Medulla oblongata (tissue), 1 donor: ENCODE measurements at regions not wholly inside any gene's neighbourhood (a gene's known extent, or its start where the extent isn't known, plus 50 kb on each side); places are given as distances from the start of the nearest gene placed in this dataset.
"Not testable (repeated sequence)": the region's sequence is repeated elsewhere in the genome, so short reads cannot be mapped to it uniquely, and the experiment has no call there.

Source experiments
- DNase-seq: peaks from one replicate; pipeline ENCODE4 v3.0.0-alpha.2; 2015; ENCODE audit errors: extremely low spot score

GRCh38 chr16:50450957-50451356 is 82.2 kb upstream of the BRD7 start:
- no peak for DNase-seq

- DNase-seq, result no peak
Measured at GRCh38 chr16:50449800-50450199, 81.0 kb upstream of the BRD7 start.

- DNase-seq, result no peak
Measured at GRCh38 chr16:50448981-50449380, 80.2 kb upstream of the BRD7 start.

GRCh38 chr16:50448522-50448921 is 79.7 kb upstream of the BRD7 start:
- DNase-seq, result no peak

- not testable (repeated sequence) for DNase-seq
Measured at GRCh38 chr16:50447386-50447785, 78.6 kb upstream of the BRD7 start.

GRCh38 chr16:50446861-50447260 is 78.1 kb upstream of the BRD7 start:
- no peak for DNase-seq

- DNase-seq, result no peak
Measured at GRCh38 chr16:50445621-50446555, 77.1 kb upstream of the BRD7 start.

GRCh38 chr16:50444526-50444925 is 75.7 kb upstream of the BRD7 start:
- DNase-seq, result no peak

- no peak for DNase-seq
Measured at GRCh38 chr16:50442221-50442620, 73.4 kb upstream of the BRD7 start.

GRCh38 chr16:50441486-50442157 is 72.8 kb upstream of the BRD7 start:
- no peak for DNase-seq

- no peak for DNase-seq
Measured at GRCh38 chr16:50440991-50441390, 72.2 kb upstream of the BRD7 start.

- DNase-seq, result no peak
Measured at GRCh38 chr16:50440531-50440930, 71.7 kb upstream of the BRD7 start.

- no peak for DNase-seq
Measured at GRCh38 chr16:50437769-50438437, 69.1 kb upstream of the BRD7 start.

- DNase-seq, result no peak
Measured at GRCh38 chr16:50436271-50436670, 67.5 kb upstream of the BRD7 start.

GRCh38 chr16:50434872-50435478 is 66.2 kb upstream of the BRD7 start:
- peak; percentile 30 for DNase-seq

GRCh38 chr16:50430076-50430475 is 61.3 kb upstream of the BRD7 start:
- no peak for DNase-seq

- no peak for DNase-seq
Measured at GRCh38 chr16:50428742-50429141, 60.0 kb upstream of the BRD7 start.

- no peak for DNase-seq
Measured at GRCh38 chr16:50428116-50428515, 59.3 kb upstream of the BRD7 start.

GRCh38 chr16:50427107-50427506 is 58.3 kb upstream of the BRD7 start:
- DNase-seq, result no peak

GRCh38 chr16:50425648-50426047 is 56.9 kb upstream of the BRD7 start:
- DNase-seq, result no peak

GRCh38 chr16:50425044-50425443 is 56.3 kb upstream of the BRD7 start:
- no peak for DNase-seq

- no peak for DNase-seq
Measured at GRCh38 chr16:50422926-50423325, 54.1 kb upstream of the BRD7 start.
